ENCODE measurements at regions not wholly inside any gene's neighbourhood (a gene's known extent, or its start where the extent isn't known, plus 50 kb on each side); places are given as distances from the start of the nearest gene placed in this dataset.

DNA sequence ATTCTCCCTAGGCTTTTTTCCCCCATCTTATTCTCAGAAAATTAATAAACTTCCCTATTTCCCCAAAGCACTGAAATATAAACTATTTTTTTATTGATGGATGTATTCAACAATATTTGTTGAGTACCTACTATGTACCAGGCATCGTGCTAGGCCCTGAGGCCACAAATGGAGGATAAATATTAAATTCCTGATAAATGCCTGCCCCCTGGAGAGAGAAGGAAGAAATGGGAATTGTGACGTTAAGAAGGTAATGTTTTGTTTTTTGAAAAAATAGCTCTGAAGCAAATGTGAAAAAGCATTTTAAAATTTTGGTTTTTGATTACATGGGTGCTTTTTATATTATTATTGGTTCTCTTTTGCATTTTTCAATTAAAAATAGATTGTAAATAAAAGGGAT is 60.5 kb upstream of the DPT start:
- no peaks in the 10 kb centered on the region for H3K9me3 ChIP-seq

DNA sequence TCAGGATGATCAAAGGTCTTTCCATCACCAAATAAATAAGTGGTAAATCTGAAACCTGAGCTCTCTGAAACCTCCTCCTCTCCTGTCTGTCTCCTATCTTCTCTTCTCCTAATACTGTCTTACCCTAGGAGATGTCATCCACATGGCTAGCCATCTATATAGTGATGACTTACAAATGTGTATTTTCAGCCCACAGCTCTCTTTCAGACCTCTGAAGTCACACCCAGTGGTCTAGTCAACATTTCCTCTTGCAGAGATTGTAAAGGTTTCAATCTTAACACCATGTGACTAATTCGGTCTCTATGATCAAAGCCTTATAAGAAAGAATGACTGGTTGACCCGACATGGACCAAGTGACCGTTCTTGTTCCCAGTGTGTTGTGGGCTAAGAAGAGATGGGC is 63.1 kb upstream of the DPT start:
- H3K9me3 ChIP-seq = no peaks in the 10 kb centered on the region
- no peak for TF ChIP-seq POLR2A (IDR thresholded peaks at IDR 0.05)
- no peak for TF ChIP-seq POLR2AphosphoS5 (IDR thresholded peaks at IDR 0.05)
- TF ChIP-seq, protein P1, sequence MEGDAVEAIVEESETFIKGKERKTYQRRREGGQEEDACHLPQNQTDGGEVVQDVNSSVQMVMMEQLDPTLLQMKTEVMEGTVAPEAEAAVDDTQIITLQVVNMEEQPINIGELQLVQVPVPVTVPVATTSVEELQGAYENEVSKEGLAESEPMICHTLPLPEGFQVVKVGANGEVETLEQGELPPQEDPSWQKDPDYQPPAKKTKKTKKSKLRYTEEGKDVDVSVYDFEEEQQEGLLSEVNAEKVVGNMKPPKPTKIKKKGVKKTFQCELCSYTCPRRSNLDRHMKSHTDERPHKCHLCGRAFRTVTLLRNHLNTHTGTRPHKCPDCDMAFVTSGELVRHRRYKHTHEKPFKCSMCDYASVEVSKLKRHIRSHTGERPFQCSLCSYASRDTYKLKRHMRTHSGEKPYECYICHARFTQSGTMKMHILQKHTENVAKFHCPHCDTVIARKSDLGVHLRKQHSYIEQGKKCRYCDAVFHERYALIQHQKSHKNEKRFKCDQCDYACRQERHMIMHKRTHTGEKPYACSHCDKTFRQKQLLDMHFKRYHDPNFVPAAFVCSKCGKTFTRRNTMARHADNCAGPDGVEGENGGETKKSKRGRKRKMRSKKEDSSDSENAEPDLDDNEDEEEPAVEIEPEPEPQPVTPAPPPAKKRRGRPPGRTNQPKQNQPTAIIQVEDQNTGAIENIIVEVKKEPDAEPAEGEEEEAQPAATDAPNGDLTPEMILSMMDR (IDR thresholded peaks at IDR 0.05 in 8 of 11, conservative IDR thresholded peaks at IDR 0.05 in 3 of 11) = no peak
- H3K4me3 ChIP-seq = no peak overlapping the region
- DNase-seq = no peak
- no peak overlapping the region for H3K27ac ChIP-seq
- H3K27me3 ChIP-seq (replicated peaks in 1 of 7) = peaks cover 0 to 4% (median 0%) of the 10 kb centered on the region in 7 donors
- no peaks in the 10 kb centered on the region for H3K36me3 ChIP-seq
- WGBS, 5 donors = 74 to 97% (median 80%) methylated on average over 3 of the region's 3 CpGs
- intact Hi-C loops (cut with DNase I; ENCODE audit: low total_unique reads) = no loop called here
- no peaks in the 10 kb centered on the region for H3K4me1 ChIP-seq

More for the DNA sequence above, 60.5 kb upstream of the DPT start:
- DNase-seq = no peak
- Histone ChIP-seq H3K4me1 (no peaks in the 10 kb centered on the region), H3K36me3 (no peaks in the 10 kb centered on the region), H3K27me3 (replicated peaks in 1 of 7) (peaks cover 0 to 4% (median 0%) of the 10 kb centered on the region in 7 donors), H3K4me3 (no peak overlapping the region), H3K27ac (no peak overlapping the region)
- WGBS, 5 donors = 80 to 96% (median 91%) methylated on average over 2 of the region's 2 CpGs
- TF ChIP-seq, protein P1 (IDR thresholded peaks at IDR 0.05 in 8 of 11, conservative IDR thresholded peaks at IDR 0.05 in 3 of 11) = no peak
- TF ChIP-seq POLR2AphosphoS5 (IDR thresholded peaks at IDR 0.05) (no peak), POLR2A (IDR thresholded peaks at IDR 0.05) (no peak)
- intact Hi-C loops (cut with DNase I; ENCODE audit: low total_unique reads) = no loop called here

DNA sequence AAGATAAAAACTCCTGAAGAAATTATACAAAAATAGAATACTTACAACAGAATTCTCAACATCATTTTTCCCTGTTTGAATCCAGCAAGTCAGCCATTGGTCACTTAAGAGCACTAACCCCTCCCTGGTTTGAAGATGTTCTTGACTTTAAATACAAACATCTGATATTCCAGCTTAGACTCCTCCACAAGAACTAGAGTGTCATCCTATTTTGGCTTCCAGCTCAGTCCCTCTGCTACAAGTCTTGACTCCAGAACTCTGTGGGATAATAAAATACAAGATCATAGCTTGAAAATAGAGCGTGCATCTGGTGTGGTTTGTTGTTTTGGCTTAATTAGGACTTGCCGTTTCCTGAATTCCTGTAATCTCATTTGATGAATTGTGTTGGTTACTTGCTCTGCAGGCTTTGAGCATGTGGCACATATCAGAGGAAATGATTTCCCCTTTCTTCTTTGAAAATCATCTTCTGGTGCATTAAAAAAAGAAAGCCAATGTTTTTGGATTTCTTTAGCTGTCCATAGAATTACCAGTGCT is 63.7 kb upstream of the DPT start:
- H3K4me1 ChIP-seq = no peaks in the 10 kb centered on the region
- H3K27ac ChIP-seq = no peak overlapping the region
- 17 to 24% (median 20%) methylated on average over 2 of the region's 2 CpGs for WGBS, 5 donors
- TF ChIP-seq POLR2AphosphoS5 (IDR thresholded peaks at IDR 0.05) = no peak
- TF ChIP-seq, protein P1 (IDR thresholded peaks at IDR 0.05 in 8 of 11, conservative IDR thresholded peaks at IDR 0.05 in 3 of 11) = no peak
- no peak for TF ChIP-seq POLR2A (IDR thresholded peaks at IDR 0.05)
- H3K9me3 ChIP-seq = no peaks in the 10 kb centered on the region
- peaks cover 0 to 3% (median 0%) of the 10 kb centered on the region in 7 donors for H3K27me3 ChIP-seq (replicated peaks in 1 of 7)
- DNase-seq = no peak
- H3K4me3 ChIP-seq = no peak overlapping the region
- H3K36me3 ChIP-seq = no peaks in the 10 kb centered on the region
- intact Hi-C loops (cut with DNase I; ENCODE audit: low total_unique reads) = no loop called here

DNA sequence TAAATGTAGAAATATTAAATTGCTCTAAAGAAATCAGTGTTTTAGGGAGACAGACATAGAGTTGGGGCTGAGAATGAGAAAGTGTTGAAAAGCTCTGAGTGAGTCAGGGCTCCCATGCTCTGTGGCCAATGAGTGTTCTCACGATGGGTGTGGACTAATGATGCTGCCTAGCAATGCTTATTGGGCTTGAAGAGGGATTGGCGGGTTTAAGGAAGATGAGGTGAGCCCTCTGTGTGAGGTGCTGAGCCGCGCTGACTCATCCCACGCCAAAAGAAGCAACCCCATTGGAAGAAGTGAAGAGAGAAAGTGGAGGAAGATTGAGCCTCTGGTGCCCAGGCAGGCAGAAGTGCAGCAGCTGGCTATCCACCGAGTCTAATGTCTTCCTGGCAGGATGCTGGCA is 65.1 kb upstream of the DPT start:
- intact Hi-C loops (cut with DNase I; ENCODE audit: low total_unique reads) = no loop called here
- Histone ChIP-seq H3K36me3 (no peaks in the 10 kb centered on the region), H3K4me3 (no peak overlapping the region), H3K9me3 (no peaks in the 10 kb centered on the region), H3K27ac (no peak overlapping the region), H3K4me1 (no peaks in the 10 kb centered on the region), H3K27me3 (replicated peaks in 1 of 7) (peaks cover 0 to 3% (median 0%) of the 10 kb centered on the region in 7 donors)
- no peak for TF ChIP-seq POLR2AphosphoS5 (IDR thresholded peaks at IDR 0.05)
- no peak for TF ChIP-seq POLR2A (IDR thresholded peaks at IDR 0.05)
- TF ChIP-seq, protein P1 (IDR thresholded peaks at IDR 0.05 in 8 of 11, conservative IDR thresholded peaks at IDR 0.05 in 3 of 11) = no peak
- no peak for DNase-seq
- 82 to 93% (median 86%) methylated on average over 6 of the region's 6 CpGs for WGBS, 5 donors
